ENCODE measurements at regions not wholly inside any gene's neighbourhood (a gene's known extent, or its start where the extent isn't known, plus 50 kb on each side); places are given as distances from the start of the nearest gene placed in this dataset.

DNA sequence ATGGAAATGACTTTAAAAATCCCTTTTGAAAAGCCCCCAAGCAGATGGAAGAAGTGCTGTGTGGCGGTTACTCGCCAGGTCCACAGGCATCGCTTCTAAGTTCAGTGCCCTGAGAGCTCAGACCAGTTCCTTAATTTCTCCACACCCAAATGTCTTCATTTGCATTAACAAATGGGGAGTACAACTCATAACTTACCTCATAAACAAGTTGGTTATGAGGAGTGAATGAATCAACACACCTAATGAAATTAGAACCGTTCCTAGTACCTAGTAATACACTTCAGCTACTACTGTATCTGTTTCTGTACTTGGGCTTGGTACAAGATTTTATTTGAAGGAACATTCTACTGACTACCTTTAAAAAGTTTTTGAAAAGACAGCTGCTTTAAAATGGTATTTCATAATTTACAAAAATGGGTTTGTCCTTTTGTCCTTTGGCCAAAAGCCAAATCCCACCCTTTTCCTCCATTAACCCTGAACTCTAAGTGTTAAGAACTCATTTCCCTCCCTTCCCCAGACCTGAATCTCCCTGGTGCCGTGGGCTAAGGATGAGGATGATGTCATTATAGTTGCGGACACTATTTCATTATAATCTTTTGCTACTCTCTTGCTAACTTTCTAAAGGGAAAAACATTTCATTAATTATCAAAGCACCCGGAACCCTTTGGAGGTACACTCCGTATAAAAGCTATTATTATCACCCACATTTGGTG, 221.5 kb upstream of the CELF2 start:
- no peak for DNase-seq

DNA sequence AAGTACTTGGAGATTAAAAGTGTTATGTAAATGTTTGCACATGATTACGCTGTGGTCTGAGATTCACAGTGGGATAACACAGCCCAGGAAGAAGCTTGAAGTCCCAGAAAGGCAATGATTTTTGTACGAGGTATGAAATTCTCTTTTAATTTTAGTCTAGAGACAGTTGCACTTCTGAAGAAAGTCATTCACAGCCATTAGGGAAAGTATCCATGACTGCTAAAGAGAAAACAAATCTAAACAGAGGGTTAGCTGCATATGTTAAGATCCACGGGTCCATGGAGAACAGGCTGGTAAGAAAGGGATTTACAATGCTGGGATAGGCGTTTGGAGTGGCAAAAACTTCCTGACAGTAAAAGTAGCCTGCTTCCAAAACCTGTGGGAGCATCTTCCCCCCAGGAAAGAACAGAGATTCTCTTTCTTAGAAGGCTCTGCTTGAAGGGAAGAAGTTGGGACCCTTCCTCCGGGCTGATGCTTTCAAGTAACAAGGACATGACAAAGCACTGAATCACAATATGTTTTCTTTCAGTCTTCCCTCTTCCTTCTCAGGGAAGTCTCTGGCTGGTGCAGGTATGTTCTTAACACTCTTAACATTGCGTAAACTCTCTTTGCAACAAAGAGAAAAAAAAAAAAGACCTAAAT, 220.8 kb upstream of the CELF2 start:
- DNase-seq: no peak

DNA sequence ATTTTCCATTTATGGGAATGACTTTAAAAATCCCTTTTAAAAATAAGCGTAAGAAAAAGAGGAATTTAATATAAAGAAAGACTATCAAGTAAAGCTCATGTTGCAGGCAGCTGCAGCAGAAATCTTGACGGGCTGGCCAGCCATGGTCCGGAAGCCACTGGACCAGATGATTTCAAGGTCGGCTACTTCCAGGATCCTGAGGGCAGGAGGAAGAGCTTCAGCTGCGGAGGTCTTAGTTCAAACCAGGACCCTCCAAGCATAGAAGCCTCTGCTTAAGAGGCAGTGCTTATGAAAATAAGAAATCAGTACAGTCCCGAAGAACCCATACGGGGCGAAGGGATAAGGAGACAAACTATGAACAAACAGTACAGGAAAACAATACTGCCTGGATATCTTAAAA, 220.2 kb upstream of the CELF2 start:
- DNase-seq: no peak

DNA sequence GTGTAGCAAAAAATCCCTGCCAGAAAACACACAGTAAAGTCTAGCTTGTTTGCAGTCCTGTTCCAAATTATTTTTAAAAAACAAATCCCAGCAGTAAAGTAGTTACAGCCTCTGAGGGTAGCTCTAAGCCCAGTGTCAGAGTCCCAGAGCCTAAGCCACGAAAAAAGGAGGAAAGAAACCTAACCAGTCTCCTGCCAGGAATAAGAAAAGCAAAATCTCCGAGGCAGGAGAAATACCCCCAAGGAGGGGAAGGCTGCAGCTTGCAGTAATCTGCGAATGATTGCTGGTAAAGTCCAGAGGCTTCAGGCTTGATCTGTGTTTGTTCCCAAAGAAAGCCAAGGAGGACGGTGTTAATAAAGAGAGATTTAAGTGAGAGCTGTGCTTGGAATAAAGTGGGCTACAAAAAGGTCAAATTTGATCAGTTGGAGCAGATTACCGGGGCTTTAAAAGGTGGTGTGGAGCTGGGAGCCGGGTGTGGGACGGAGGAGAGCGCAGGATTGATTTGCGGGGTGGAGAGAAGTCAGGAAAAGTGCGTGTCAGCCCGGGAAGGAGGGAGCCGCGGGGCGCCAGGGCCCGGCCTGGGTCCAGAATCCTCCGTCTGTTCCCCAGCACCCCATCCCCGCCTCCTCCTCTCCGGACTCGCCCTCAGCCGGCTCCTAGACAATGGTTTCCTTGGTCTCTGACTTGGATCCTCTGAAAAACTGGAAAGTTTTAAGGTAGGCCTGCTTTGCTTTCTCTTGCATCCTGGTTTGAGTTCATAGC, 219.4 kb upstream of the CELF2 start:
- DNase-seq: no peak

DNA sequence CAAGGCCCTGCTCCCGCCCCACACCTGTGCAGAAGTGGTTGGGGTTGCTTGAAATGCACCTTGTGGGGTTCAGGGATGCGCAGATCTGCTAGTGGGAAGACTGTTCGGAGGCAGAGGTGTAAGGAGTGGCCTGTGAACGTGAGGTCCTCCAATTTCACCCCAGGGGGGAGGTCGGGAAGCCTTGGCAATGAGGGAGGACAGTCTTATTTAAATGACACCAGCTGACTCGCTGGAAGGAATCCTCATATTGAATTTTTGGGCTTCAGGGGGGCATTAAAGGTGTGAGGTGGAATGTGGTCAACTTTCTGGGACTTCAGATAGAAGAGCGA, 218.8 kb upstream of the CELF2 start:
- no peak for DNase-seq

DNA sequence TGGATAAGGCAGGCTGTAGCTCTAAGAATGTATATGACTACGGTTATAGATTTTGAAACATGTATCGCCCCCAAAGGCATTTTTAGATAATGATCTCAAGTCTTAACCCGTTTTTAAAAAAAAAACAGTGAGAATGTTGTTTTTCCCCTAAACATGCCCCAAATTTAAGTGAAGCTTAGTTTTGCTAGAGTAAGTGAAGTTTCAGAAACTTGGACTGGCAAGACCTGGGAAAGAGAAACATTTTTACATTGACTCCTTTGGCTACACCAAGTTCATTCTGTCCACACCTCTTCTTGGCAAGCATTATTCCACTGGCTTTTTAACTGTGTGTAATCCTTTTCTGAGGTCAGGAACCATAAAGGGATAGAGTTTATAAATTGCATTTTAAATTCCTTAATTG, 216.7 kb upstream of the CELF2 start:
- DNase-seq: no peak

DNA sequence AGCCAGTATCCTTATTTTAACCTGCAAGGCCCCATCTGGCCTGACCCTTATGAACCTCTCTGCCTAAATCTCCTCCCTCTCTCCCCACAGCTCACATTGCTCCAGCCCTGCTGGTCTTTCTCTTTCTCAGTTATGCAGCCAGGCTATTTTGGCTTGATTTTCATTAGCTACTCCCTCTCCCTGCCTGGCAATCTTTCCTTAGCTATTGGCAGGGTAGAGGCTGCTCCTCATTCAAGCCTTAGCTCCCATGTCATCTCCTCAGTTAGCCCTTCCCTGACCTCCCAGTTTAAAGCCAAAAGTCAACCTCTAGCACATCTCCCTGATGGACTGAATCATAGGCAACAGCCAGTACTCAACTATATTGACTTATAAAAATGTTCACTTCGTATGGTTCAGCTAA, 214.4 kb upstream of the CELF2 start:
- DNase-seq: no peak

DNA sequence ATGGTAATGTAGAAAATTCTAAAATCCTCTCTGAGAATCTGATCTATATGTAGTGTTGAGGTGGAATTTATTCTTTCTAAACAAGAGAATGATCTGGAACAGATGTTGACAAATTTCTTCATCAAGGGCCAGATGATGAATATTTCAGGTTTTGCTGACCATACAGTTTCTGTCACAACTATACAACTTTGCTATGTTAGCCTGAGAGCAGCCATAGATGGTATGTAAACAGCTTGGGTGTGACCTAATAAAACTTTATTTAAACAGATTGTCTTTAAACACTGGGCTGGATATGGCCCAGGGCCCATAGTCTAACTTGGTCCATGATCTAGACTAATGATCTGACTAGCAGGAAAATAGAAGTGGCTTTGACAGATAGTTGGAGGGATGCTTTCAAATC, 213.6 kb upstream of the CELF2 start:
- no peak for DNase-seq

DNA sequence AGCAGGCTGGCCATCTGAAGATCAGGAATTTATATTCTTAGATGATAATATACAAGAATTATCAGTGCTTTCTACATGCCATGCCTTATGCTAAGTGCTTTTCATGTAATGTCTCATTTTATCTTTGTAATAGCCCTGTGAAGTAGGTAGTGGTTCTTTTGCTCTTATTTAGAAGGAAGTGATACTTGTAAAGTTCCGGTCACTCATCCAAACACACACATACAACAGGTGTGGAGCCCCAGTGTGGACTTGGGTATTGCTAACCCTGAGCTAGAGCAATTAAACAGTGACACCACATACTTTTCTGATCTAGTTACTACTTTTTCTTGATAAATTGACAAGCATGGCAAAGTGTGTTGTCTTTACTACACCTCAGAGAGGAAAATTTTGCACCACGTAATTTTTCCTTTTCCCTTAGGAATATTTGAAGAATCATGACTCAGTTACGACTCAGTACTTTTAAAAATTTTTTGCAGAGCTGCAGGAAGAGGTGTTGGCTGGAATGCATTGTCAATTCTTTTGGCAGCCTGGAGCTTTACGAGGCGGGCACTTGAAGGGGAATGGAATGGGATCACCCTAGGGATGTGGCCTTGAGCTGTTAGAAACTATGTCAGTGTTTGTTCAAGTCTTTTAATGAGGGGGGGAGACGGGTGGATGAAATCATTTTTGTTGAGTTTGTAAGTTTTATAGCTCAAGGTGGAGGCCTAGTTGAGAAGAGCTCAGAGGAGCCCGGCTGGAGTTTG, 212.5 kb upstream of the CELF2 start:
- no peak for DNase-seq

DNA sequence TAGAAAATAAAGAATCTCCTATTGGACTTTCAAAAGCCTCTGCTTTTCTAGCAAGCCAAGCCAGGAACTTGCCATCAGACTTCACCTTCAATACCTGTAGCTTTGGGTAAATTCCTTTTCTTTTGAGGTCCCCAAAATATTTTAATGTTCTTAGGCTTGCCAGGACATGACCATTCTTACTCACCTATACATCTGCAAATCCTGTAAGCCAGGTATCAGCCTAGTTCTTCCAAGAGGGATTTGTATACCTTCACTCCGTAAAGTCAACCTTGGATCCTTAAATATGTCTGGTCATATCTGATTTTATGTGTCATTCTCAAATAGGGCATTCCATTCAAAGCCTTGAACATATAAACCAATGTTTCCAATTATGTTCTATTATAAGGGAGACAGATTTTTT, 210.6 kb upstream of the CELF2 start:
- DNase-seq: no peak

DNA sequence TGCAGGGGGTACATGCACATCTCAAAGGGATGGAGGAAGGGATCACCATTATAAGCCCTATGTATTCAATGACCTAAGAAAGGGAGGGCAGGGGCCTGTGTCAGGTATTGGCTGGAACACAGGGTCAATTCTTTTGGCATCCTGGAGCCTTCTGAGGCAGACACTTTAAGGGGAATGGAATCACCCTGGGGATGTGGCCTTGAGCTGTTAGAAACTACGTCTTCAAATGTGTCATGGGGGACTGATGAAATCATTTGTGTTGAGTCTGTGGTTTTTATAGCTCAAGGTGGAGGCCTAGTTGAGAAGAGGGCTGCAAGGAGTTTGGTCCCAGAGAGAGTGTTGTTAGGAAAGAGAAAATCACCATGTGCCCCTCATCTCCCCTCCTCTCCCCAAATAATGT, 206.1 kb upstream of the CELF2 start:
- DNase-seq: no peak

DNA sequence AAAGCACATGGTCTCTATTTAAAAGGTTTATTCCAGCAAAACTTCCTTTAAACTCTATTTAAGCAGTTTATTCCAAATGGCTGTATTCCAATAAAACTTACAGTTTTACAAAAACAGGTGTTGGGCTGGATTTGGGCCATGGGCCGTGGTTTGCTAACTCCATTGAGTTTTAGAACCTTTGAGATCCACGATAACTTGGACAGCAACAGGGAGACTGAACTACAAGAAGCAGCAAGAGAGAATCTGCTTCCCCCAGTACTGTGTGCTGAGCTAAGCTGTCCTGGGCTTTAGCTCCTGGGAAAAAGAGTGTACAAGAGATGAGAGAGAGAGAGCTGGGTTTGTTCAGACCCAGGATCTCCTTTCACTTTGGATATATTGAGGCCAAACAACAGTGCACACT, 204.0 kb upstream of the CELF2 start:
- no peak for DNase-seq

DNA sequence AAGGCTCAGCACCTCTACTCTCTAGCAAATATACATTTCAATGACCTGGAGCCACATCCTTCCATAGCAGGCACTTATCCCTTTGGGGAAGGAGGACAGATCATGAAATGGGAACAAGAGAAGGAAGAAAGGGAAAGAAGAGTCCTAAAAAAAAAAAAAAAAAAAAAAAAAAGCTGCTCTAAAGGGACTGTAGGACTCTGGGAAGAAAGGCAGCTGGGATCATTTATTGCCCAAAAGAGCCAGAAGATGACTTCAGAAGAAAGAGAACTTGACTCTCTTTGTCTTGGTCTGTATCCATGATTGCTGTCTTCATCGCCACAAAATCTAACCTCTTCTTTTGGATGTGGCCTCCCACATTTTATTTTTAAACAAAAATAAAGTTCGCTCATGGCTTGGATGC, 203.6 kb upstream of the CELF2 start:
- no peak for DNase-seq

DNA sequence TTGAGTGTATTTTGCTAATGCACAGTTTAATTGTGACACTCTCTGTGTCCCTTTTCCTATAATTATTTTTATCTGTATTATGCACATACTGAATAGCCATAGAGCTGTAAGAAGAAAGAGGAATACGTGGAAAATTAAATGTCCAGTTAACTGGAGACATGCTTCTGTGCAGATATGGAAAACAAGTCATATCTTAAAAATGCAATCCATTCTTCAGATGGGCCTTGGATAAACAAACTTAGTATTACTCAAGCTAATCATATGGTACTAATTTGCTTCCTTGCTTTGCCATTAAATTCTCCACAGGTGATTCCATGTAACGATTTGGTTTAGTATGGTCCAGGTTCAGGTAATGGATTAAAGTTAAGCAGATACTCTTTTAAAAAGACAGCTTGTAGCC, 201.2 kb upstream of the CELF2 start:
- DNase-seq: no peak

DNA sequence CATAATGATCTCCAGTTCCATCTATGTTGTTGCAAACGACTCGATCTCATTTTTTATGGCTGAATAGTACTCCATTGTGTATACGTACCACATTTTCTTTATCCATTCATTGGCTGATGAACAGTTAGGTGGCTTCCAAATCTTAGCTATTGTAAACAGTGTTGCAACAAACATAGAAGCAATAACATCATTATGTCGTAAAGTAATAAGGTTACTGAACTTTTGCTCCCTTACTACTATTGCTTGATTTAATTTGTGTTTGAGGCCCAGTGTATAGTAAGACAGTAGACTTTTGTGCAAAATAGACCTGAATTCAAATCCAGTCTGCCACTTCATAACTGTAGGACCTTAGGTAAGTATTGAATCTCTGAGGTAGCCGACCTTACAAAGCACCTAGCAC, 200.1 kb upstream of the CELF2 start:
- no peak for DNase-seq

DNA sequence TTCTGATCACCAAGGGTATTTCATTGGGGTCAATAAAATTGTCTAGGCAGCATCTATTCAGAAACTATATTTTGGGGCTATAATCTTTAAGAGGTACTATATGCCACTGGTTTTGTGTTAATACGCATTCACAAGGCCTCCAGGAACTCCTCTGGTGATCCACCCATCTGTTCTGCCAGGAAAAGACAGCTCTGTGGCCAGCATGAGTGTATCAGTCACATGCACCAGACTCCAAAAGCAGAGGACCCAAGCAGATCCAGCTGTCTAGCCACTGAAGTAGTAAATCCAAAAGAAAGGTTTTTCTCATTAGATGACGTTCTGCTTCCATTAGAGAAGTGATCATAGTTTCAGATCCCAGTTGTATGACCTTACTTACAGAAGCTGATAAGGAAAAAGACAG, 199.6 kb upstream of the CELF2 start:
- DNase-seq: no peak

DNA sequence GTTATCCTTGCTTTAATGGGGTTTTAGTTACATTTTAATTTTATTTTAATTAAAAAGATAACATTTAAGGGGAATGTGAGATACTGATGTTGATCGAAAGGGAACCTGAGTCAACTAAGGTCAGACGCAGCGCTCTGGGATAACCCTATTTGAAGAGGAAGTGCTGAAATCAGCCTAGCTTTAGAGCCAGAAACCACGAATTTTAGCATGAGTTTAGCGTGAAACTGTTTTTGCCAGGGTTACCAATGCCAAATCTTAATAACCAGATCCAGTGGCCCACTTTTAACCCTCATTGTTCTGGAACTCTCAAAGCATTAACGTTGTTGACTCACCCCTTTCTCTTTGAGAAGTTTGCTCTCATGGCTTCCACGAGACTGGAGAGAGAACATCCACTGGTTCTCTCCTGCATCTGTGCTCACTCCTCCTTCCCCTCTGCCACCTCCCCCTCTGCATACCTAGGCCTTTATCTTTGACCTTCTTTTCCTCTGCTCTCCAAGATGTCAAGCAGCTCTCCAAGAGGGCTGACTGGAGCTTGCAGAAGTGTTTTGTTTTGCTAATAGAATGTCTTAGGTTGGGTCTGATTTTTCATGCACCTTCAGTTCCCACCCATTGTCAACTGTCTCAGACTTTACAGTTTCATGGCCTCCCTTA, 198.3 kb upstream of the CELF2 start:
- DNase-seq: no peak

DNA sequence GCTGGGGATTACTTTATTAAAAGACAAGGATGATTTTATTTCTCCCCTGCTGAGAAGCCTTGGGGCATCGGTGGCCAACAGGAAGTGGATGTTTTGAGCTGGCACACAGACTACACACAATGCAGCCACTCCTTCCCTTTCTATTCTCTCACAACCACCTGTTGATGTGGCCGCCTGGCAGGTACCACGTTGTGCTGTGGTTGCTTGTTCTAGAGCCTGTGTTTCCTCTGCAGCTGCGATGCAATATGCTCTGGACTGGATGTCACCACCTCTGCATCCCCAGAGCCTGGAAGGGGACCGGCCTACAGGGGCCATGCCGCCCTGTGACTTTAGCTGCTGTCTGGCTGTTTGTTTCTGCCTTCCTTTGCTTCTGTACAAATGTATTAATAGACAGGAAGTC, 195.7 kb upstream of the CELF2 start:
- no peak for DNase-seq

DNA sequence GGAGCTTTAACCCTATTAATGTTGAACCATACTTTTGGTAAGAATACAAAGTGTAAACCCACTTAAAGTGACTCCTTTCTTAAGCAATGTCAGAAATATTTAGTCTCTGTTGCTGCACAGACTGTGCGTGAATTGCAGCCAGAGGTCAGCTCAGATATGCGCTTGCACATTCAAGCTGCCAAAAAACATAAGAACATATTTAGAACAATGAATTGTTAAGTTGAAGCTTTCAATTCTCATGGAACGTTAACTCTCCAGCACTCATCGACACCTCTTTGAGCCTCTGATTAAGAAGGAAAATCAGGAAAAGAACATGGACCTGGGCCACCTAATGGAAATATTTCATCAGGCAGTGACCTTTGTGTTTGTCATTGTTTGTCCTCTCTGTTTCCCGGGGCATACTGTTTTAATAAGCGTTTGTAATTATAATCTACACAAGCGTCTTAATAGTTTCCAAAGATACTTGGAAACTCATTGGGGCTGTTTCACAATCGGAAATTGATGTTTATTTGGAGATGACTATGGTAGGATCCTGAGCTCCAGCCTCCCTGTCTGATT, 193.0 kb upstream of the CELF2 start:
- DNase-seq: no peak

DNA sequence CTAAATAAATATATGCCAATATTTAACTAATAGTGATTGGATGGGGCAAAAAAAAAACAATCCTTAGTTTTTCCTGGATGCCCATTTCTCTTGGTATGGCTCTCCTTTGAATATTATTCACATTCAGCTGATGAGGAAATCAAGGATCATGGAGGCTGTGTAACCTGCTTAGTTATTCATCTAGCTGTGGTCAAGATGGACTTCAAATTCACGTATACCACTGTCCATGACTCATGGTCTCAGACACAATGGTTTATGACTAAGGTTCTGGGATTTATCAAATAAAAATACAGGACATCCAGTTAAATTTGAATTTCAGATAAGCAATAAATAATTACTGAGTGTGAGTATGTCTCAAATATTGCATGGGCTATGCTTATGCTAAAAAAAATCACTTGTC, 191.5 kb upstream of the CELF2 start:
- DNase-seq: no peak

DNA sequence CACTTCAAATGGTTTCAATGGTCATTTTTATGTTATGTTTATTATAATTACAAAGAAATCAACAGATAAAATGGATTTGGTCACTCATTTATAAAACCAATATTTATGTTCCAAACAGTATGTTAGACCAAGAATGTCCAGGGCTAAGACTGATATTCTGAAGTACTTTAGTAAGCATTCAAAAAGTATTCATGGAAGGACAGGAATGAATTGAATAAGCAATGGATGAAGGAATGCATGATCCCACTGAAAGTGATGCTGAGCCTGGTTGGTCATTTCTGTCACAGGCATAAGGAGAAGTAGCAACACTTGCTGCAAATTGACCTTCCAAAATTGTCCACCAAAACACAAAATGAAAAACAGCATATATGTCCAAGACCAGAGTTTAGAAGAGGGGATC, 189.0 kb upstream of the CELF2 start:
- no peak for DNase-seq

DNA sequence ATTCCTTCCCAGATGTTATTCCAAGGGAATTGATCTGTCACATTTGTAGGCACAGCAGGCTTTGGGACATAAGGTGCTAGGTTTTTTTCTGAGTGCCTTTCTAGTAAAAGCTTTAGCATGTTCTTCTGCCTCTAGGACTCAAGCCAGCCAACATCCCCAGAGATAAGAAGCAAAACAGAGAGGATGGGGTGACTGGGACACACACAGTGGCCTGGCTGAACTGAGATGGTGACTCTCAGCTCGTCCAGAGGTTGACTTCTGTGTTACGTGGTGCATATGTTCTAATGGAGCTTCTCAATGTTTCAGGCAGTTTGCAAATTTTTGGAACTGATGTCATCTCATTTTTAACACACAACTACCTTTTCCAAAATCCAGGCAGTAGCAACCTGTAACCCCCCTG, 188.1 kb upstream of the CELF2 start:
- DNase-seq: no peak

Data from NCI-H1417 (cell line).